Epithelial cell of esophagus (primary cell): ENCODE measurements at regions not wholly inside any gene's neighbourhood (a gene's known extent, or its start where the extent isn't known, plus 50 kb on each side); places are given as distances from the start of the nearest gene placed in this dataset.

ENCODE experiments used
- DNase-seq: peaks from one replicate; pipeline ENCODE4 v3.0.0; 2010; ENCODE audit warnings: low read depth
- H3K4me3 ChIP-seq: 2 replicates; pipeline ENCODE4 v1.5.1; 2011; ENCODE audit warnings: mild to moderate bottlenecking, low read length, control low read depth
- TF ChIP-seq, protein P1 (sequence below): IDR thresholded peaks from 2 replicates; pipeline ENCODE4 v1.5.1; 2011; ENCODE audit warnings: low read depth, mild to moderate bottlenecking, low read length, control low read depth, inconsistent platforms; ENCODE audit not compliant: insufficient read depth; ENCODE audit errors: missing control alignments

GRCh38 chr14:95381726-95382125, 62.0 kb upstream of the CLMN start:
- H3K4me3 ChIP-seq: no peak overlapping the region
- DNase-seq: no peak
- TF ChIP-seq, protein P1, sequence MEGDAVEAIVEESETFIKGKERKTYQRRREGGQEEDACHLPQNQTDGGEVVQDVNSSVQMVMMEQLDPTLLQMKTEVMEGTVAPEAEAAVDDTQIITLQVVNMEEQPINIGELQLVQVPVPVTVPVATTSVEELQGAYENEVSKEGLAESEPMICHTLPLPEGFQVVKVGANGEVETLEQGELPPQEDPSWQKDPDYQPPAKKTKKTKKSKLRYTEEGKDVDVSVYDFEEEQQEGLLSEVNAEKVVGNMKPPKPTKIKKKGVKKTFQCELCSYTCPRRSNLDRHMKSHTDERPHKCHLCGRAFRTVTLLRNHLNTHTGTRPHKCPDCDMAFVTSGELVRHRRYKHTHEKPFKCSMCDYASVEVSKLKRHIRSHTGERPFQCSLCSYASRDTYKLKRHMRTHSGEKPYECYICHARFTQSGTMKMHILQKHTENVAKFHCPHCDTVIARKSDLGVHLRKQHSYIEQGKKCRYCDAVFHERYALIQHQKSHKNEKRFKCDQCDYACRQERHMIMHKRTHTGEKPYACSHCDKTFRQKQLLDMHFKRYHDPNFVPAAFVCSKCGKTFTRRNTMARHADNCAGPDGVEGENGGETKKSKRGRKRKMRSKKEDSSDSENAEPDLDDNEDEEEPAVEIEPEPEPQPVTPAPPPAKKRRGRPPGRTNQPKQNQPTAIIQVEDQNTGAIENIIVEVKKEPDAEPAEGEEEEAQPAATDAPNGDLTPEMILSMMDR: no peak

DNA sequence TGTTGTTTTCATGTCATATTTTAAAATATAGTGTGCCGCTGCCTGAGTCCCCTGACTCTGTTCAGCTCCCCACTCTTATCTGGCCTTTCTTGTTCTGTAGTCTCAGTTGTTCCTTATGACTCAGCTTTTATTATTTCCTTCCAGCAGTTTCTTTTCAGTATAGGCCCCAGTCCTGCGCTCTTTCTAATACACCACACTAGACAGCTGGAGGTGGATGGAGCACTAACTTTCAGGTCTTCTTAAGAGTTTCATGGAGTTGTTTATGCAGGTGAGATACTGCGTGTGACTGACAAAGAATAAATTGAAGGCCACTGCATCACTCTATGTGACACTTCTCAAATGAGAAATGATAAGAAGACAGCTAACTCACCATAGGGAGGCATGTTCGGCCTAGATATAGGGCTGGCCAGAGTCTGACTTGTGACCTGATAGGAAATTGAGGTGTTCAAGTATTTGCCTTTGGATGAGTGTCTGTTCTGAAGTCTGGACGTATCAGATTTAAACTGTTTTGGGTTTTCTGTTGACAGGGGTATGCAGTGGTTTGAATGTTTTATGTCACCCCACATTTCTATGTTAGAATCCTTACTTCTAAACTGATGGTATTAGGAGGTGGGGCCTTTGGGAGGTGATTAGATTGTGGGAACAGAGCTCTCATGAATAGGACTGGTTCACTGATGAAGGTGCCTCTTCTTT, 60.8 kb upstream of the CLMN start:
- no peak overlapping the region for H3K4me3 ChIP-seq
- no peak for DNase-seq
- TF ChIP-seq, protein P1: no peak

- no peak overlapping the region for H3K4me3 ChIP-seq
- TF ChIP-seq, protein P1: no peak
- no peak for DNase-seq
These were observed 59.9 kb upstream of the CLMN start for GRCh38 chr14:95379634-95380033.

GRCh38 chr14:95375539-95376109, 55.9 kb upstream of the CLMN start:
- TF ChIP-seq, protein P1: no peak
- no peak for DNase-seq
- H3K4me3 ChIP-seq: no peak overlapping the region

GRCh38 chr14:95374239-95374997, 54.7 kb upstream of the CLMN start:
- DNase-seq: no peak
- TF ChIP-seq, protein P1: no peak
- no peak overlapping the region for H3K4me3 ChIP-seq

DNA sequence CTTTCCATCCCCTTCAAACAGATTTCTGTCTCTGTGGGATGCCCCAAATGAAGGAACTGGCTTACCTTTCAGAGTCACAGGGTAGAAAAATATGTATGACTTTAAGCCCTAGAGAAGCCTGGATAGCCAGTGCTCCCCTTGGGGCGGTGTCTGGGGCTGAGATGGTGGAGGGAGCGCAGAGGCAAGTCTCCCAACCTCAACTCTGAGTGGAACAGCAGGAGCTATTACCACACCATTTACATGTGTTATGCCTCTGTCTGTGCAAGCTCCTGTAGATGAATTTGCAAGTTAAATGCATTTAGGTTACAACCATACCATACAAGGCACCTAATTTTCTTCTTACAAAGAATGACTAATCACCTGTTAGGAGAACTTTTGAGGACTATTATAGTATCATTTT, 50.4 kb upstream of the CLMN start:
- TF ChIP-seq, protein P1: no peak
- DNase-seq: no peak
- H3K4me3 ChIP-seq: no peak overlapping the region
